ENCODE measurements at regions not wholly inside any gene's neighbourhood (a gene's known extent, or its start where the extent isn't known, plus 50 kb on each side); places are given as distances from the start of the nearest gene placed in this dataset.
A peak's percentile ranks its signal among the peaks of the same experiment; 100 is the strongest.

DNA sequence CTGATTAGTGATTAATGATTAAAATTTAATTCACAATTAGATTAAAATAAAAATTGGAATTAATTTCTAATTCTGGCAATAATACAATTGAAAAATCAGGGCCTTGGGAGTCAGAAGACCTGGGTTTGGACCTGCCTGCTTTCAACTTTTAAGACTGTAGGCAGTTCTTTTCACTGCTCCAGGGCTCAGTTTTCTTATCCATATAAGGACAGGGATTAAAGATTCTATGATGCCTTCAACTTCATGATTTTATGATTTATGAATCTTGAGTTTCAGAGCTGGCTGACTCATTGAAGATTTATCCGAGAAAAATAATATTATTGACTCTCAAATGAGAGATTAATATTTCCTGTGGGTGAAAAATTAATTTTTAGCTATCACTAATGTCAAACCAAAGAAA, 208.6 kb upstream of the ANKH start:
- DNase-seq, result no peak

DNA sequence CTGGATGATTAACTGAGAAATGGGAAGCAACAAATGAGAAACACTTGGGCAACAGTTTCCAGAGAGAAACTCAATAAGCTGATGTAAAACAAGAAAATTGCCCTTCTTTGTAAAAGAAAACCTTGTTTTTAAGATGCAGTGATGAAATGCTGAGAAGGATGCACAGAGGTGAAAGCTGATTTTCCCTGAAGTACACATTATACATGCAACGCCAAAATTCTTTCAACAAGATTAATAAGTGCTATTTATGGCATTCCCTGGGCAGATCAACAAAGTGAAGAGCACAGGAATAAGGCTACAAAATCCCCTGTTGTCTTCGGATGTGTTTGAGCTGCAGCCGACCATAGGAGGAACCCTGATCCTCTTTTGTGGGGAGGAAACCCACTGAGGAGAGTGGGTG, 208.0 kb upstream of the ANKH start:
- no peak for DNase-seq

DNA sequence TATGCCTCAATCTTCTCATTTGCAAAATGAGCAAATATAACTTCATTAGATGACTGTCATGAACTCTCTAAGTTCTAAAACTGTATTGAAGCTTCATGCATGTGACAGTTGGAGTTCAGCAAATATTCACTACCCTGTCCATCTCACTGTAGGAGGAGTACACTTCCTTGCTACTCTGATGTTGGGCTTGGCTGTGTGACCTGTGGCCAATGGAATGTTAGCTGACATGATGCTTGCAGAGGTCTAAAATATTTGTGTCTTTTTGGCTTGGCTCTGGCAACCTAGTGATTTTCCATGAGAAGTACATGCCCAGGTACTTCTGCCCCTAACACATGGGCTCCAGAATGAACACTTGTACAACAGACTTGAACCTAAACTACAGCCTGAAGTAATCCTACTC, 203.1 kb upstream of the ANKH start:
- DNase-seq, result no peak

DNA sequence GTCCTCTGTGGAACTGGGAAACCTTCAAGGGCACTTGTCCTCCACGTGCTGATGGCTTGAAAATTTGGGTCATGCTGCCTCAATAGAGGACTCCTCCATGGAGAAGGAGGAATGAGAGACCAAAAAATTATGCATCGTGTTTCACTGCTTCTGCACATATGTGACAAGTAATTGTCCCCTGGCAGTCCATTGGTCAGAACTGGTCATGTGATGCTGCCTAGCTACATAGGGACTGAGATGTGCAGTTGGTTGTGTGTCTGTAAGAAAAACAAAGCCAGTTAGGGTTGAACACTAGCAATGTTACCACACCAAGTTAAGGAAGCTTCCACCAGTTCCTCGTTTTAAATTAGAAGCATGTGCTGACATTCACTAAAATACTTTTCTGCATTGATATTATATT, 201.9 kb upstream of the ANKH start:
- DNase-seq, result no peak

DNA sequence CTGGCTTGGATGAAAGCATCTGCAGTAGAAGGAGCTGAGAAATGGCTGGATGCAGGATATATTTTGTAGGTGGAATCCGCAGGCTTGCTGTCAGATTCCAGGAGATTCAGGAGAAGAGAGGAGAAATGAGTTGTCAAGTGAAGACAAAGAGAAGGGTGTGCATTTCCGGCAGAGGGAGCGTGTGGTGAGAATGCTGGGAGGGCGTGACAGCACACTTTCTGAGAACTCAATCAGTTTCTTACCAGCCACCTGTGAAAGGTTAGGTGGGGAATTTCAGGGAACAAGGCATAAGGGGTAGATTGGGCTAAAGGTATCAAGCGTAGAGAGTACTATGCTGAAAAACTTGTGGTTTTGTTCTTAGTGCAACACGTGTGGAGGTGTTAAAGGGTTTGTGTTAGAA, 199.3 kb upstream of the ANKH start:
- no peak for DNase-seq

DNA sequence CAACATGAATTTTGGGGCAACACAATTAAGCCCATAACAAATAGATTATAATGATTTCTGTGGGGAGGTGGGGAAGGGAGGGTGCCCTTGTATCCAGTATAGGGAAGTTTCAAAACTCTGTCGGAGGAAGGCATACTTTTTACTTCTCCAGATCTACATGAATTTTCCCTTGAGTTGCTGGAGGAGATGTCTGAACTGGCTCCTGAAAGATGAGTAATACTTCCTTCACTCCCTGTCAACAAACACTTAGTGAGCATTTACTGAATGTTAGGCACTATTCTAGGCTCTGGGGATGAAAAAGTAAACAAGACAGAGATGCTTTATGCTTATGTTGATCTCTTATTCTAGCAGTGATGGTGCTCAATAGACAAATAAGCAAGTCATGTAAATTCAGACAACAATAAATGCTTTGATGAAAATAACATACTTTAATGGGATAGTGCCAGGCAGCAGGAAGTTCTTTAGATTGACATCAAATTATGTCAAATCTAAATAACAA, 197.9 kb upstream of the ANKH start:
- no peak for DNase-seq

DNA sequence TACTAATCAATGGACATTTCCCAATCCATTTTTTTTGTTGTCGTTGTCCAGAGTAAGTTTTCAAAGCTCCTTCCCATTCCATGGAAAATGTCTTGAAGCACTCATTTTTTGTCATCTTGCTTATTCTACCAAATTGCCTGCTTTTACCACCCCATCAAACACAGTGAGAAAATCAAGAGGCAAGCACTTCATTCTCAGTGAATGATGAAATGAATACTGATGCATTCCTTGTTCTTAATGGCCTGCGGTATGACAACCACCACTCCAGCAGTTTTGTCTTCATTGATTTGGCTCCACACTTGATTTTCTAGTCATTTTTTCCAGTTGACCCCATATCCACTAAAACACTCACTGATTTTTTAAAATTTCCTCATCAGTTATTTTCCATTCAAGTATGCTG, 193.5 kb upstream of the ANKH start:
- DNase-seq, result no peak

DNA sequence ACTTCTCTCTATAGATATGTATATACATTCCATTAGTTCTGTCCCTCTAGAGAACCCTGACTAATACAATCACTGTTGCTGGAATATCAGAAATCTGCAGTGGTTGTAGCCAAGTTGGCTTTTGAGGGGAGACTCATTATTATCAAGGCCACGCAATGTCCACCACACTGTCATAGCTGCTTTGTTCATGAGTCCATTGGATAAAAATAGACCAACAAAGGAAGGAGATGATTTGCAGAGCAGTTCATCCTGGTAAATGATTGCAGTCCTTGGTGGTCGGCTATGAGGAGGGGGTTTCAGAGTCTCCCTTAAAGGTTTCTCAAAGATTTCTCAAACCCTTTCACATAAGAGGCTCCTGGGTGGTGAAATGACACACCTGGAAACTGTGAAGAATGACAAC, 192.8 kb upstream of the ANKH start:
- DNase-seq, result no peak

DNA sequence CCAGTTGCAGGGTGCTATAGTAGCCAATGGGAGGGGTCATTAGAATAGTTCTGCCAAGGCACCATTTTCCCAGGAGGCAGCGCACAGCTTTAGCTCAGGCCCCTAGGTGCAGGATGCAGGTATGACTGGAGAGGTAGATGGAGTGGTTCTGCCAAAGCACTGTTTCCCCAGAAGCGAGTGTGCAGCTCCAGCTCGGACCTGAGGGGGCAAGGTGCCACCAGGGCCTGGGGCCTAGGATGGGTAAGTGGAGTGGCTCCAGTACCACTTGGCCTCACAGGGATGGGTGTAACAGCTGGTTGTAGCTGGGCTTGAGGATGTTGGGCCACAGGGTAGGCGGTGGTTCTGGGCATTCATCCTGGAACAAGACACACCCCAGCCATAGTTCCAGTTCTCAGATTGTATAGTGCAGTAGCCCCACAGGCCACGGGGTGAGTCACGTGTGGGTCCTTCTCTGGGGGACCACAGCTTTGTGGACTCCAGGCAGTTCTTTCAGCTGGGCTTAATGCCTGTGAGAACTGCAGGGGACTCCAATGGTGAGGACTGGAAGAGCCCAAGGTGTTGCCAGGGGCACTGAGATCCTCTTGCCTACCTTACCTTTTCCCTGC, 185.5 kb upstream of the ANKH start:
- no peak for DNase-seq

DNA sequence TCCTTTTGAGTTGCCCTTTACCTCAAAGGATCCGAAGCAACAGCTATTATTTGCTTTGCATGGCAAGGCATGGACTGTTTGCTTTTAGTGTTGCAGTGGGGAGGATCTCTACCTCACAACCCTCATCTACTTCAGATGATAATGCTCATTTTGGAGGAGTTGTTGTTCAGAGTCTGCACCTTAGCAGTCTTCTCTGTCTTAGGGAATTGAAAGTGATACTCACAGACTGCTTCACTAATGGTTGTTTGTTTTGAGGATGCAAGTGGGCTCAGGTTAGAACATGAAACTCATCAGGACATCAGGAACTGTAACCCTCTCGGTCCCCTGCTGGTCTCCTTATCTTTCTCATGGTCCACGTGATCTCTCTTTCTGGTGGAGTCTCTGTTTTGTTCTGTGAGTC, 172.9 kb upstream of the ANKH start:
- DNase-seq, result no peak

DNA sequence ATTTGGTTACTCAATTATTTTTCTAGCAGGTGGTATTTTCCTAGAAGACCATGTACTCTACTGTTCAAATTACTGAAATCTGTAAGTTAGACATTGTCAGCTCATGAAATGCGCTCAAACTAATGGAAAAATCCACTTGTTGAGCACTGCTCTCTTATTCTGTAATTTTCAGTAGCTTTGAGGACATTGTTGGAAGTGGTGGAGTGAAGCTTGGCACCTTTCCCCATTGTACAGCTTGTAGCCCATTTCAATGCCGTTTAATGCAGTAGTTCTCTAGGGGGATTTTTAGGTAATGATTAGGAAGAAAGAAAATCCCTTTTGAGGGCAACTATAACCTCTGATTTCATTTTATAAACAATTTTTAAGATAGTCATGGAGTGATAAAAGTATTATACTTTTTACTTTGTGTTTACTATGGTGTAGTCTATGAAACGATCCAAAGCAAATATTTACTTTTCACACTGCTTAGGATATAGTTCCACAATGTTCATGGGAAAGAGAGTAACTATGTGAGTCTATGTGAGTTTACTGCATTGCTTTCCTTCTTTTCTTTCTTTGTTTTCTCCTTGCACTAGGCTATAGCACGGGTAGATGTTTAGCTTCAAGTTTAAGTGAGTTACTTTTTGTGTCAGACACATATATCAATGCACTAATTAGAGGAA, 165.8 kb upstream of the ANKH start:
- DNase-seq, result no peak

DNA sequence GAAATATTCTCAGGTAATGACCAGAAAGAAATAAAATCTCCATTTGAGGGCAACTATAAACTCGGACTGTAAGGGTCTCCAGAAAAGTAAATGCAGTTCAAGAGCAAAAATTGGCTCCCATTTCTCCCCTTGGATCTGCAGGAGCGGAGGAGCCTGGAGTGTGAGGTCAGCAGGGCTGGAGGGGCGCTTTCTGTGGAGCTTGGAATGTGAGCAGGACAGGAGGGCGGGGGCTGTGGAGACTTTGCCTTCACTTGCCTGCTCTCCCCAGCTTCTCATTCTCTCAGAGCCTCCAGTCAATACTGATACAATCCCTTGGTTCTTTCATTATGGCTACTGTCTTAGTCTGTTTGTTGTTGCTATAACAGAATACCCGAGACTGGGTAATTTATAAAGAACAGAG, 162.8 kb upstream of the ANKH start:
- DNase-seq, result no peak

DNA sequence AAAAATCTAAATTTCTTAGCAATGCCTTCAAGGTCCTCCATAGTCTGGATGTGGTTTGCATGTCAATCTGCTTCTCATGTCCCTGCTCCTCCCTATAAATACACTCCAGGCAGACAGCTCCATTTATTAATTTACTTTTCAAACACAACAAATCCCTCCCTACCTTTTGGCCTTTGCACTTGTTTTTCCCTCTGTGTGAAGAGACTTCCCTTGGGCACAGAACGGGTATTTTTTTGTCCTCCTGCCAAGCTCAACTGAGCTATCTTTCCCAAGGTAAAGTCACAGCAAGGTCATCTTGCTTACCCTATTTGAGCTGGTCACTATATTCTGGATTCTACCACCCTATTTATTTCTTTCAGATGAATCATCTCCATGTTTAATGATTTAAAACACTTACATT, 159.6 kb upstream of the ANKH start:
- DNase-seq, result no peak

DNA sequence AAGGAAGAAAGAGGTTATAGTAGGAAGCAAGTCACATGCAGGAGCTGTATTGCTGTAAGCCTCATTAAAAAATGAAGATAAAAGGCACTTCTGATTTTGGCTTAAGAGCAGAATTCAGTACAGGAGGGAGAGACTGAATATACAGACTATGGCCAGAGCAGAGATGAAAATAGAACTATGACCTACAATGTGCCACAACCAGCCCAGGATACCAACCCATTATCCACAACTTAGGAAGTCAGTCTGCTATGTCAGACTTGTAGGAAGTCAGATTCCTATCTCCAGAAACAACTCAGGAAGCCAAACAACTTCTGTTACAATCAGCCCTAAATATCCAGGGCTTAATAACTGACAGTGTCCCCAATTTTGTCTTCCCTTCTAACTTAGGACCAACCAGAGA, 156.2 kb upstream of the ANKH start:
- no peak for DNase-seq

DNA sequence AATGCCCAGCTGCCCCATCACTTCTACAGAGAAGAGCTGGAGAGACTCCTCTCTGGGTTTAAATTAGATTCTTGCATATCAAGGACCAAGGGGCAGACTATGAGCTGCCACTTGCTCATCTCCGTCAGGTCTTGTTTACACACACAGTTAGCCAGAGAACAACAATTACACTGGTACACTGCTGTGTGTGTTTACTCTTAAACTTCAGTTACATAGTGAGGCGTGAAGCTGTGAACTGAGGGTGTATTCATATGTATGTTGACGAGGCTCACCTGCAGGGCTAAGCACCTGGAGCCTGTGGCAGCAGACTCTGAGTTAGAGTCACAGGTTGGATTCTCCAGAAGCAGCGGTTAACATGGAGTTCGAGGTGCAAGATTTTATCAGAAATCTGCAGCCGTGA, 155.4 kb upstream of the ANKH start:
- peak in 1 of 5 experiments; percentile 5 for DNase-seq

DNA sequence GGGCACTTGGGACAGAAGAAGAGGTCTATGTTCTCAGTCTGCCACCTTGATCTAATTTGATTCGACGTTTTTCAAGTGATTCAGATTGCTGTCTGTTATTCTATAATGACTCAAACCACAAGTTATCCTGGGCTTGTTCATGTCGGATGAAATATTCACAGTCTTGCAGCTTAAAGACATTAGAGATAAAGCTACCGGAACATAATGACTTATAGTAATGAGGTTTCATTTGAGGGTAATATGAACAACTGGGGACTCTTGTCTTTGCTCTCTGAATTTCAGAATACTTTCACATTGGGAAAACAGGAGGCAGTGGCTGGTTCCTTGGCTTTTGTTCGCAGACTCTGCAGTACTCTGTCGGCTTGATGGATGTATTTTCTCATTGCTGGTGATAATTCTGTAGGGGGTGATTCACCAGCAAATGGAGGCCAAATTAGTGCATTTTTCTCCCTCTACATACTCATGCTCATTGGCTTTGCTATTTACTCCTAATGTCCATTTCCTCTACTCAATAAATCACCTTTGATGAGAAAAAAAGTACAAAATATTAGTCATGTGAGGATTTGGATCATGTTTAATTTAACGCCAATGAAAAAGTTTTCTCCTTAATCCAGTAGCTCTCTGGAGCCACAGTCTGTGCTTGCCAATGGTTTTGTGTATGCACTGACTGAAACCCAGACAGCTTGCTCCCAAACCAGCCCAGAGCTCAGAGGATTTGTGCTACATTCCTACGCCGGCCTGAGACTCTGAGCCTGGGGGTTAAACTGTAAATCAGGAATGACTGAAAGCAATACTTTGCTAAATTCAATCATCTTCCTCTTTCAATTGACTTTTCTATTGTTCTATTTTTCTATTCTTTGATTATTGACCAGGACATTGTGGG, 154.7 kb upstream of the ANKH start:
- DNase-seq, result no peak

DNA sequence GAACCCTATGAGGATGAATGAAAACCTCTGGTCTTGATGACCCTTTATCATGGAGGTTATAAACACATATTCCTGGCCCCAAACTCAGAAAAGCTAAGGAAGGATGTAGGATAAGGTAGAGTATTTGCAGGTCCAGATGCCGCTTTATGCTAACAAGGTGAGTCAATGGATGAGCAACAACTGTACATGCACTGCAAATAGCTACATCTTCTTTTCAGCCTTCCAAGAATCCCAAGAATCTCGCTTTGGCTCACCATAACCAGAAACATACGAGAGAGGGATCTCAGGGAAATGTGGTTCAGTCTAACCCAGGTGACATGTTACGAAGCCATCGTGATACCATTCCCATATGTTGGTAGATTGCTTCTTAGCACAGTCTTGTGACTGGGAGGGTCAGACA, 152.3 kb upstream of the ANKH start:
- no peak for DNase-seq

DNA sequence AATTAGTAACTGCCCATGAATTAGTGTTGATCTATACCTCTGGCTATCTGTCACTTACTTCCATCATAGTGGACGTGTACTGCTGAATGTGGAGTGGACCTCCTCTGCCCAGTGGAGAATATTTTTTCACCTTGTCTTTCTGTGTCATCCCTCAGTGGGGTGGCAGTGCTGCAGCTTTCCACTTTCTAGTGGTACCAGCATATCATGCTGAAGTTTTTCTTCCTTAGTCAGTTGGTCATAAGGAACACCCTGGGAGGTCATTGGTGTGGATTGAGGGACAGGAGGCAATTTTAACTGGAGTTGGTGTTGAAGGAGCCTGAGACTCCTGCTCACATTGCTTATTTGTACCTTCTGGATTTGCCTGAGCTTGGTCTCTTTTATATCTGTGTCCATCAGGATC, 151.7 kb upstream of the ANKH start:
- no peak for DNase-seq

DNA sequence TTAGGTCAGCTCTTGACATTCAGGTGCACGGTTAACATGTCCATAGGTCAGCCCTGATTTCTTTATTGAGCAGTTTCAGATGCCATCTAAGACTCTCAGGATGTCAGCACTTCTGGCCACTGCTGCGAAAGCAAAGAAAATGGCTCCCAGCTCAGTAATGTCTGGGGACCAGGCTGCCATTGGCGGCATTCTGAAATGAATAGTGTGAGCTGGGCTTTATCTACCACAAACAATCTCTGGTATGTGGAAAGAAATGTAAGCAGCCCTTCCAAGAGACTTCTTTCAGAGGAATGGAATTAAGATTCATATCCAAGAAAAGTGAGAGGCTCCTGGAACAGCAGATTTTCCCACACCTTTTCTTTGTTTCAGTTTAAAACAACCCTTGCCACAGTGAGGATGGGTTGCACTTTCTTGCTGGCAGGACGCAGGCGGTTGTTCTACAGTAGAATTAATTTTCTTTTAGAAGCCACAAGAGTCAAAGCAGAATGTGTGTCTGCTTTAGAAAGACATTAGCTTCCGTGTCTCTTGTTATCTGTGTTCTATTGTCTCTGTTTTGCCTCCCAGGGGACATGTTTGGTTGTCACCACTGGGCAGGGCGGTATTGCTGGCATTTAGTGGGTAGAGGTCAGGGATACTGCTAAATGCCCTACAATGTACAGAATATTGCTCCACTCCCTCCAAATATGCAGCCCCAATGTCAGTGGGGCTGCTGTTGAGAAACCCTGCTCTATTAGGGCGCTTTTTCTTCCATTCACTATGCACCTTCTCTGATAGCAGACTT, 149.9 kb upstream of the ANKH start:
- no peak for DNase-seq

DNA sequence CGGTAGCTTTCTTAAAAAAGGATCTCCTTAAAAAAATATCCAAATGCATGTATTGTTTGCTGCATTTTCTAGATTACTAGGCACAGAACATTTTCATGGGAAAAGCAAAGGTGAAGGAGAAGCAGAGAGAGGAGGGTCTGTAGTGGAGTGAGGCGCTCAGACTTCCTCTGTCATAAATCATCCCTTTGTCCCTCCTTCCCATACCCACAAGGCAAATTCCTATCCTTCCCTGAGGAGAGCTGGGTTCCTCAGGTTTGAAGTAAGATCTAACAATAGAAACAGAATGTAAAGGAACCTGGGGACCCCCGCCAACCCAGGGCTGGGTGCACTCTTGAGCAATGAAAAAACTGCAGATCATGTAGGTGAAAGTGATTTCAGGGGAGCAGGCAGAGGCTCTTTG, 149.2 kb upstream of the ANKH start:
- no peak for DNase-seq

DNA sequence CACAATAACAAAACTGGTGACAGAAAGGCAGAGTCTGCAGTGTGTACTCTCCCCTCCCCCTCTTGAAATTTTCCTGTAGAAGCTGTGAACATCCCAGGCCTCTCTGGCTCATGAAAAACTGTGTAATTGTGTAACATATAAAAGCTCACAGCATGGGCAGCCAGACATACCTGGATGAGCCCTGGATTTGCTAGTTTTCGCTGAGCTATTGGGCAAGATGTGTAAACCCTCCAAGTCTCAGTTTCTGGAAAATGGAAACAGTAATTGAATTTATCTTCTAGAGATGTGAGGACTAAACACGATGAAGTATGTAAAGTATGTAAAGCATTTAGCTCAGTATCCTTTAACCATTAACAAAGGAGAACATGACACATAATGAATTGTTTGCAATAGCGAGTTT, 143.2 kb upstream of the ANKH start:
- DNase-seq, result no peak

DNA sequence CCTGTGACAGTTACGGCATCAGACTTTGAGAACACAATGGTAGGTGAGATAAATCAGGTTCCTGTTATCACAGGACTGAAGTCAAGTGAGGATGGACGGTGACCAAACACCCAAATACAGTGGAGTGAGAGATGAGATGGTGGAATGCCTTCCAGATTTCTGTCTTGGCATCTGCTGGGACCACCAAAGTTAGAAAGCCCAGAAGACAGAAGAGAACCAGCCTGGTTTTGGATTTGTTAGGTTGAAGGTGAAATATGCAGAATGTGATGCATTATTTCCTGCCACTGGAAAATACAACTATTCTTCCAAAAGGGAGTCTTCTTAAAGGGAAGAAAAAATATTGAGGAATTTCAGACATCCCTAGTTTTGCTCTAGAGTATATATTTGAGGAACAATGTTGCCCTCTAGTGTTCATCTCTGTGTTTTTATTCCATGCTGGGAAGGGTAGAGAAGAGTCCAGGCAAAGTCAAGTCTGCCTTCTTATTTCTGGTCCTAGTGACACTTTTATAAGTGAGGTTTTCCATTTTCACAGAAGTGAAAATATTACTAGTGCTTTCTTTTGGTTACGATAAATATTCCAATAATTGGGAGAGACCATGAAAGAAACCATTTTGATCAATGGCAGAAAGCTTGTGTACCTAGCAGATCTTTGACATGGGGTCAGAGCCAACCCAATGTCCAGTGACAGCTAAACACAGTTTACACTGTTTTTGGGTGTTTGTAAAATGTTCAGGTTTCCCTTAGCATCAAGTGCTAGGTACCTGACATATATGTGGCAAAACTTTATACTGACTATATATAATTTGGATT, 142.3 kb upstream of the ANKH start:
- peak in 2 of 5 experiments; percentile 10 to 19 for DNase-seq
